Esophagus squamous epithelium (tissue), 4 donors: ENCODE measurements at regions not wholly inside any gene's neighbourhood (a gene's known extent, or its start where the extent isn't known, plus 50 kb on each side); places are given as distances from the start of the nearest gene placed in this dataset.

ENCODE experiments used
- CTCF ChIP-seq, 6 experiments: fragments of 450-650 bp in 4 of 6; fragments of 200-600 bp in 2 of 6; sonication (generic) in 2 of 6; IDR thresholded peaks; one replicate each; pipeline ENCODE4 v1.5.1; 2016 to 2019; ENCODE audit warnings: antibody characterized with exemption in 6 of 6, mild to moderate bottlenecking in 4 of 6, moderate library complexity in 4 of 6
- POLR2A ChIP-seq, 4 donors: fragments of 450-650 bp; IDR thresholded peaks; one replicate each; pipeline ENCODE4 v1.6.1; 2017; ENCODE audit warnings: antibody characterized with exemption in 4 of 4, mild to moderate bottlenecking in 4 of 4, moderate library complexity in 3 of 4

GRCh38 chr12:97899956-97900355, 437.4 kb downstream of the RMST start:
- no peak for TF ChIP-seq POLR2A (IDR thresholded peaks at IDR 0.05)
- no peak for TF ChIP-seq CTCF (IDR thresholded peaks at IDR 0.05)
